ENCODE measurements at regions not wholly inside any gene's neighbourhood (a gene's known extent, or its start where the extent isn't known, plus 50 kb on each side); places are given as distances from the start of the nearest gene placed in this dataset.

DNA sequence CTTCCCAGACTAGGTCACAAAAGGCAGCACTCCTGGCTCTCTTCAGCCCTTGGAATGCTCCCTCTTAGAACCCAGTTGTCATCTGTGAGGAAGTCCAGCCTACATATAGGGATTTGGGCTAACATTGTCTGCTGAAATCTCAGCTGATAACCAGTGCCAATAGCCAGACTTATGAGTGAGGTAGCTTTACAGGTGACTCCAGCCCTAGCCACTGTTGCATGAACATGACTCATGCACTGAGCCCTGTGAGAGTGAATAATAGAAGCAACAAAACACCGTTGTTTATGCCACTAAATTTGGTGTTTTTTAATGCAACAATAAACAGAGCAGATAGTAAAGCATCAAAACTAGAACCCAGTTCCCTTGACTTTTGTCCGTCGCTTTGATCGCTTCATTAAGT is 433.2 kb downstream of the STIM2 start:
- Histone ChIP-seq H3K79me2 (ENCODE audit: control insufficient read depth, low read length) (no peaks in the 10 kb centered on the region), H3F3A (ENCODE audit: control insufficient read depth, insufficient read depth) (no peaks in the 10 kb centered on the region), H4K20me1 (ENCODE audit: control insufficient read depth, insufficient read depth, low read depth, low read length) (no peaks in the 10 kb centered on the region), H3K36me3 (ENCODE audit: control insufficient read depth, low read length) (no peaks in the 10 kb centered on the region), H3K4me3 (ENCODE audit: low read length) (no peak overlapping the region), H3K4me1 (ENCODE audit: control insufficient read depth, low read length) (no peaks in the 10 kb centered on the region), H3K27me3 (ENCODE audit: control insufficient read depth, low read length) (no peaks in the 10 kb centered on the region), H3K27ac (ENCODE audit: low read depth, low read length) (no peak overlapping the region), H3K9me3 (ENCODE audit: control insufficient read depth, insufficient read depth, low read length) (no peaks in the 10 kb centered on the region), H3K9me2 (replicated peaks; ENCODE audit: control insufficient read depth, low read length) (no peaks in the 10 kb centered on the region), H3K4me2 (ENCODE audit: low read length) (no peak overlapping the region)
- no peak for TF ChIP-seq EZH2phosphoT487 (IDR thresholded peaks at IDR 0.05; ENCODE audit: borderline replicate concordance, low read length)
- TF ChIP-seq, protein P1, sequence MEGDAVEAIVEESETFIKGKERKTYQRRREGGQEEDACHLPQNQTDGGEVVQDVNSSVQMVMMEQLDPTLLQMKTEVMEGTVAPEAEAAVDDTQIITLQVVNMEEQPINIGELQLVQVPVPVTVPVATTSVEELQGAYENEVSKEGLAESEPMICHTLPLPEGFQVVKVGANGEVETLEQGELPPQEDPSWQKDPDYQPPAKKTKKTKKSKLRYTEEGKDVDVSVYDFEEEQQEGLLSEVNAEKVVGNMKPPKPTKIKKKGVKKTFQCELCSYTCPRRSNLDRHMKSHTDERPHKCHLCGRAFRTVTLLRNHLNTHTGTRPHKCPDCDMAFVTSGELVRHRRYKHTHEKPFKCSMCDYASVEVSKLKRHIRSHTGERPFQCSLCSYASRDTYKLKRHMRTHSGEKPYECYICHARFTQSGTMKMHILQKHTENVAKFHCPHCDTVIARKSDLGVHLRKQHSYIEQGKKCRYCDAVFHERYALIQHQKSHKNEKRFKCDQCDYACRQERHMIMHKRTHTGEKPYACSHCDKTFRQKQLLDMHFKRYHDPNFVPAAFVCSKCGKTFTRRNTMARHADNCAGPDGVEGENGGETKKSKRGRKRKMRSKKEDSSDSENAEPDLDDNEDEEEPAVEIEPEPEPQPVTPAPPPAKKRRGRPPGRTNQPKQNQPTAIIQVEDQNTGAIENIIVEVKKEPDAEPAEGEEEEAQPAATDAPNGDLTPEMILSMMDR (IDR thresholded peaks at IDR 0.05; ENCODE audit: low read depth, low read length, poor library complexity, severe bottlenecking) = no peak

DNA sequence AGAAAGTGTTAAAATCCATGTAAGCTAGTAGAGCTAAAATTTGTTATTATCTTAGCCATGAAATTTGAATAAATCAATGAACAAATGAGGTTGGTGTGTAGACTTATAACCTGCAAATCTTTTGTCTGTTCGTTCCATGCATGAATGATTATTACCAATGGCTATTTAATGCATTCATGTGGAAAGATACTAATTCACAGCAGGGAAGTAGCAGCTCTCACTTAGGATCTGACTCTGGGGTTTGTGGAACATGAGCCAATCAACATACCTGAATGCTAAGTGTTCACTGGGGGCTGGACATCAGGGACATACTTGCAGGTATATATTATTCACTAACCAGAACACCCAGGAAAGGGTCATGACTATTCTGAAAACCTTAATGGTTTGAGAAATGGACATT is 444.1 kb downstream of the STIM2 start:
- no peak overlapping the region for H3K4me2 ChIP-seq (ENCODE audit: low read length)
- H3K79me2 ChIP-seq (ENCODE audit: control insufficient read depth, low read length) = no peaks in the 10 kb centered on the region
- H3K36me3 ChIP-seq (ENCODE audit: control insufficient read depth, low read length) = no peaks in the 10 kb centered on the region
- no peaks in the 10 kb centered on the region for H3K27me3 ChIP-seq (ENCODE audit: control insufficient read depth, low read length)
- H3F3A ChIP-seq (ENCODE audit: control insufficient read depth, insufficient read depth) = no peaks in the 10 kb centered on the region
- TF ChIP-seq, protein P1 (IDR thresholded peaks at IDR 0.05; ENCODE audit: low read depth, low read length, poor library complexity, severe bottlenecking) = no peak
- TF ChIP-seq EZH2phosphoT487 (IDR thresholded peaks at IDR 0.05; ENCODE audit: borderline replicate concordance, low read length) = no peak
- no peak overlapping the region for H3K4me3 ChIP-seq (ENCODE audit: low read length)
- no peaks in the 10 kb centered on the region for H4K20me1 ChIP-seq (ENCODE audit: control insufficient read depth, insufficient read depth, low read depth, low read length)
- H3K4me1 ChIP-seq (ENCODE audit: control insufficient read depth, low read length) = no peaks in the 10 kb centered on the region
- H3K9me3 ChIP-seq (ENCODE audit: control insufficient read depth, insufficient read depth, low read length) = no peaks in the 10 kb centered on the region
- H3K27ac ChIP-seq (ENCODE audit: low read depth, low read length) = no peak overlapping the region
- no peaks in the 10 kb centered on the region for H3K9me2 ChIP-seq (replicated peaks; ENCODE audit: control insufficient read depth, low read length)

DNA sequence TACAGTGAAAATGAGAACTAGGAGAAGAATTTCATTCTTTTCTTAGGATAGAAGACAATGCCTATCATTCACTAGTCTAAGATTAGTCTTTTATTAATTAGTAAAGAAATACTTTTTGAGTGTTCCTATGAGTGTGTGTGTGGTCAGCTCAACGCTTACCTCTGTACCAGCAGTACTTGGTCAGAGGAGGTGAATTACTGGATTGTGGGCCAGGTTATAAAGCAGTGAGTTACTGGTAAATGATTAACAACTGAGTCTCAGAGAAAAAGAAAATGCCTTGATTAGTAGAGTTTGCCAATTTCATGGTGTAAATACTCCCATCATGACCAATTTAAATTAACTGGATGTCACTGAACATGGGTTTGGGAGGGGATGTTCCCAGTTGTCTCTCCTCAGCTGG is 444.6 kb downstream of the STIM2 start:
- TF ChIP-seq, protein P1 (IDR thresholded peaks at IDR 0.05; ENCODE audit: low read depth, low read length, poor library complexity, severe bottlenecking) = no peak
- no peak overlapping the region for H3K4me3 ChIP-seq (ENCODE audit: low read length)
- no peaks in the 10 kb centered on the region for H4K20me1 ChIP-seq (ENCODE audit: control insufficient read depth, insufficient read depth, low read depth, low read length)
- H3K27me3 ChIP-seq (ENCODE audit: control insufficient read depth, low read length) = no peaks in the 10 kb centered on the region
- H3K36me3 ChIP-seq (ENCODE audit: control insufficient read depth, low read length) = no peaks in the 10 kb centered on the region
- H3K9me3 ChIP-seq (ENCODE audit: control insufficient read depth, insufficient read depth, low read length) = no peaks in the 10 kb centered on the region
- H3F3A ChIP-seq (ENCODE audit: control insufficient read depth, insufficient read depth) = no peaks in the 10 kb centered on the region
- no peaks in the 10 kb centered on the region for H3K9me2 ChIP-seq (replicated peaks; ENCODE audit: control insufficient read depth, low read length)
- no peak overlapping the region for H3K27ac ChIP-seq (ENCODE audit: low read depth, low read length)
- H3K4me1 ChIP-seq (ENCODE audit: control insufficient read depth, low read length) = no peaks in the 10 kb centered on the region
- no peak overlapping the region for H3K4me2 ChIP-seq (ENCODE audit: low read length)
- no peaks in the 10 kb centered on the region for H3K79me2 ChIP-seq (ENCODE audit: control insufficient read depth, low read length)

DNA sequence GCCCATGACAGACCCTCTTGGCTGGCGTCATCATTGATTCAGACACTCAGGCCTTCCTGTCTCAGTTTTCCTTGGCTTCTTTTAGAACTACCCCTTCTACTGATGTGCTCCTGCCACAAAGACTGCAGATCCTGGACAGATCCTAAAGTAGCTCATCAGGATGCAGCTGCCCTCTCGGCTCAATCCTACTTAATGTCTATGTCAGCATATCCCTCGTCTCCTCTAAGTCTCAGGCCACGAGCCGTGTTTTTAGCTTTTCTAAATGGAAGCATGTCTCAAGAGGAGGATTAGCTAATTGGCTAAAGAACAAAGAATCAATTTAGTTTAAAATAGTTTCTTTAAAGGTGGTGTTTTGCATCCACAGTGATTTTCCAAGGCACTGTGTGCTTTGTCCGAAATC is 447.7 kb downstream of the STIM2 start:
- H3K4me2 ChIP-seq (ENCODE audit: low read length) = no peak overlapping the region
- no peaks in the 10 kb centered on the region for H3K27me3 ChIP-seq (ENCODE audit: control insufficient read depth, low read length)
- H3K4me1 ChIP-seq (ENCODE audit: control insufficient read depth, low read length) = no peaks in the 10 kb centered on the region

More for the DNA sequence above, 447.7 kb downstream of the STIM2 start:
- Histone ChIP-seq H3K4me3 (ENCODE audit: low read length) (no peak overlapping the region), H3F3A (ENCODE audit: control insufficient read depth, insufficient read depth) (no peaks in the 10 kb centered on the region), H3K9me2 (replicated peaks; ENCODE audit: control insufficient read depth, low read length) (no peaks in the 10 kb centered on the region), H3K27ac (ENCODE audit: low read depth, low read length) (no peak overlapping the region), H3K9me3 (ENCODE audit: control insufficient read depth, insufficient read depth, low read length) (no peaks in the 10 kb centered on the region), H3K79me2 (ENCODE audit: control insufficient read depth, low read length) (no peaks in the 10 kb centered on the region), H4K20me1 (ENCODE audit: control insufficient read depth, insufficient read depth, low read depth, low read length) (no peaks in the 10 kb centered on the region), H3K36me3 (ENCODE audit: control insufficient read depth, low read length) (no peaks in the 10 kb centered on the region)
- TF ChIP-seq, protein P1 (IDR thresholded peaks at IDR 0.05; ENCODE audit: low read depth, low read length, poor library complexity, severe bottlenecking) = no peak
- TF ChIP-seq EZH2phosphoT487 (IDR thresholded peaks at IDR 0.05; ENCODE audit: borderline replicate concordance, low read length) = no peak

Data from DOHH2 (cell line).